Spleen (tissue), 11 donors: ENCODE measurements at regions not wholly inside any gene's neighbourhood (a gene's known extent, or its start where the extent isn't known, plus 50 kb on each side); places are given as distances from the start of the nearest gene placed in this dataset.

ENCODE experiments used
- DNase-seq: peaks from one replicate; pipeline ENCODE4 v3.0.0-alpha.2; 2020
- H3K27ac ChIP-seq, 8 donors: fragments of 200-600 bp; sonication (generic) in 7 of 8; 1 replicate in 4 of 8; 2 replicates in 4 of 8; pipeline versions ENCODE4 v1.5.0 to v1.8.0; 2016 to 2021; ENCODE audit warnings: inconsistent platforms in 4 of 8, mild to moderate bottlenecking in 4 of 8, moderate library complexity in 1 of 8
- H3K27me3 ChIP-seq, 7 donors: fragments of 200-600 bp; sonication (generic) in 6 of 7; replicated peaks in 1 of 7; 1 replicate in 4 of 7; 2 replicates in 3 of 7; pipeline versions ENCODE4 v1.5.0 to v1.8.0; 2016 to 2021; ENCODE audit warnings: inconsistent platforms in 3 of 7, mild to moderate bottlenecking in 1 of 7
- H3K36me3 ChIP-seq, 6 donors: fragments of 200-600 bp; sonication (generic) in 5 of 6; 1 replicate in 4 of 6; 2 replicates in 2 of 6; pipeline versions ENCODE4 v1.5.0 to v1.8.0; 2016 to 2021; ENCODE audit warnings: inconsistent platforms in 2 of 6
- H3K4me1 ChIP-seq, 6 donors: fragments of 200-600 bp; sonication (generic) in 5 of 6; 1 replicate in 3 of 6; 2 replicates in 3 of 6; pipeline versions ENCODE4 v1.5.0 to v1.8.0; 2016 to 2021; ENCODE audit warnings: inconsistent platforms in 3 of 6
- H3K4me3 ChIP-seq, 8 donors: fragments of 200-600 bp; sonication (generic) in 7 of 8; 1 replicate in 4 of 8; 2 replicates in 4 of 8; pipeline versions ENCODE4 v1.5.0 to v1.8.0; 2016 to 2021; ENCODE audit warnings: inconsistent platforms in 4 of 8, mild to moderate bottlenecking in 4 of 8, moderate library complexity in 2 of 8
- H3K9me3 ChIP-seq, 8 donors: fragments of 200-600 bp; sonication (generic) in 7 of 8; 1 replicate in 4 of 8; 2 replicates in 4 of 8; pipeline versions ENCODE4 v1.5.0 to v1.8.0; 2016 to 2021; ENCODE audit warnings: inconsistent platforms in 4 of 8
- CTCF ChIP-seq, 11 experiments: fragments of 200-600 bp in 7 of 11; fragments of 450-650 bp in 4 of 11; sonication (generic) in 4 of 11; IDR thresholded peaks in 8 of 11; conservative IDR thresholded peaks in 3 of 11; 1 replicate in 7 of 11; 2 replicates in 4 of 11; pipeline versions ENCODE4 v1.4.0 to v1.8.0; 2016 to 2021; ENCODE audit warnings: antibody characterized with exemption in 11 of 11, inconsistent platforms in 4 of 11, mild to moderate bottlenecking in 1 of 11
- POLR2A ChIP-seq, 3 donors: fragments of 450-650 bp; IDR thresholded peaks; one replicate each; pipeline ENCODE4 v1.5.1; 2017; ENCODE audit warnings: antibody characterized with exemption in 3 of 3, mild to moderate bottlenecking in 1 of 3
- POLR2AphosphoS5 ChIP-seq, 3 donors: sonication (generic); formaldehyde crosslinking; IDR thresholded peaks; one replicate each; pipeline ENCODE4 v1.5.1; 2017; ENCODE audit warnings: antibody characterized with exemption in 3 of 3
- WGBS, 5 donors: extraction: QIAGEN DNeasy Blood & Tissue Kit in 3 of 5; methylation state at CpG; one replicate each; pipeline versions ENCODE4 v1.1.5 to v1.1.7; 2013 to 2018; 5-methylcytosine and 5-hydroxymethylcytosine counted together
- intact Hi-C: fragments of 100-400 bp; cut with DNase I; formaldehyde crosslinking; loops from one replicate; pipeline ENCODE4 v1.15.0; 2023; ENCODE audit warnings: low total_unique reads
- donor health status: healthy with polysubstance abuse.
- donor health status: DM: no; HTN: no; CAD: no; lungs with moderate emphysema.
- donor health status: DM: no; HTN: no; CAD: no.
- donor health status: Bipolar disorder and iron deficiency.
- donor health status: healthy.
- donor health status: DM: no; HTN: no; CAD: no.
- donor health status: DM: yes; HTN: yes; CAD: no.

GRCh38 chr7:108839076-108839475, 269.4 kb downstream of the DNAJB9 start:
- 29 to 32% (median 30%) methylated on average over 3 of the region's 3 CpGs for WGBS, 5 donors
- intact Hi-C loops = no loop called here
- DNase-seq = no peak
- no peak overlapping the region for H3K4me3 ChIP-seq
- H3K27me3 ChIP-seq = no peaks in the 10 kb centered on the region
- no peak for TF ChIP-seq CTCF (IDR thresholded peaks at IDR 0.05 in 8 of 11, conservative IDR thresholded peaks at IDR 0.05 in 3 of 11)
- TF ChIP-seq POLR2A (IDR thresholded peaks at IDR 0.05) = no peak
- no peak for TF ChIP-seq POLR2AphosphoS5 (IDR thresholded peaks at IDR 0.05)
- no peaks in the 10 kb centered on the region for H3K4me1 ChIP-seq
- H3K27ac ChIP-seq = no peak overlapping the region
- H3K36me3 ChIP-seq = no peaks in the 10 kb centered on the region
- H3K9me3 ChIP-seq = peaks cover 0 to 11% (median 10%) of the 10 kb centered on the region in 8 donors

- H3K27me3 ChIP-seq = no peaks in the 10 kb centered on the region
- TF ChIP-seq CTCF (IDR thresholded peaks at IDR 0.05 in 8 of 11, conservative IDR thresholded peaks at IDR 0.05 in 3 of 11) = no peak
- no peak for TF ChIP-seq POLR2AphosphoS5 (IDR thresholded peaks at IDR 0.05)
- TF ChIP-seq POLR2A (IDR thresholded peaks at IDR 0.05) = no peak
- H3K4me1 ChIP-seq = no peaks in the 10 kb centered on the region
- no peaks in the 10 kb centered on the region for H3K9me3 ChIP-seq
- DNase-seq = no peak
- no peak overlapping the region for H3K4me3 ChIP-seq
- H3K36me3 ChIP-seq = no peaks in the 10 kb centered on the region
- intact Hi-C loops = no loop called here
- H3K27ac ChIP-seq = no peak overlapping the region
These were observed 276.3 kb downstream of the DNAJB9 start for GRCh38 chr7:108845951-108846350.

DNA sequence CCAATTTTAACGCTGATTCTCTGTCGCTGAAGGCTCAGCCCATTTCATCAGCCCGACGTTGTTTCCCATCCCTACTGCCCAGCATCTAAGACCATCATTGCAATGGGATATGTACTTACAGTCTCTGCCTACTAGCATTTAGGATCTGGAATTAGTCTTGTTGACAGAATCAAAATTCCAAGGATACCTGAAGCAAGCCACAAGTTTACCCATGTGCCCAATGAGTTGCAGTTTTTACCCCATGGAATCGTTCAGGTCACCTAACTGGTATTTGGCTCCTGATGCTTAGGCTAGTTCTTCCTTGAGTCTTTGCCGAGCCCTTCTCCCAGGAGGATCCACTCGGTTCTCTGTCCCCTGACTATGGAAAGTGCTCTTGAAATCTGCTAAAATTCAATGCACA, 276.8 kb downstream of the DNAJB9 start:
- no peak for DNase-seq
- Histone ChIP-seq H3K9me3 (no peaks in the 10 kb centered on the region), H3K4me3 (no peak overlapping the region), H3K36me3 (no peaks in the 10 kb centered on the region), H3K27ac (no peak overlapping the region), H3K27me3 (no peaks in the 10 kb centered on the region), H3K4me1 (no peaks in the 10 kb centered on the region)
- TF ChIP-seq POLR2AphosphoS5 (IDR thresholded peaks at IDR 0.05) = no peak
- no peak for TF ChIP-seq POLR2A (IDR thresholded peaks at IDR 0.05)
- TF ChIP-seq CTCF (IDR thresholded peaks at IDR 0.05 in 8 of 11, conservative IDR thresholded peaks at IDR 0.05 in 3 of 11) = no peak
- WGBS, 5 donors = 81 to 88% (median 84%) methylated on average over 7 of the region's 7 CpGs
- intact Hi-C loops = no loop called here

DNA sequence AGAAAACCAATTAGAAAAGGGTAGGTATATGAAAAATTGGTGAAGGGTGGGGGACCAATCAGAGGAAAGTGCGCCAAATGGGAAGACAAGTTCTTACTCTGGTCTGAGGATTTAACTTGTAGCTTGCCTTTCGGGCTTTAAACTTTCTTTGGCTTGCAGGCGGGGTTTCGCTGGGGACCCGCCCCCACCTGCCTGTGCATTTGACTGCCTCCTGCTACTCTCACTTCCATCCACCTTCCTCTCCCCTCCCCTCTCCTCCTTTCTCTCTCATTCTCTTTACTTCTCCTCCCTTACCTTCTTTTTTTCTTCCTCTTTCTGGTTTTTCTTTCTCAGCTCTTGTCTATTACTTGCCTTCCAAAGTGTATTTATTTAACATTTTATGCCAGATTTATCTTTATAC, 278.8 kb downstream of the DNAJB9 start:
- Histone ChIP-seq H3K27me3 (no peaks in the 10 kb centered on the region), H3K36me3 (no peaks in the 10 kb centered on the region), H3K9me3 (no peaks in the 10 kb centered on the region), H3K4me3 (no peak overlapping the region), H3K27ac (no peak overlapping the region), H3K4me1 (no peaks in the 10 kb centered on the region)
- intact Hi-C loops = no loop called here
- TF ChIP-seq CTCF (IDR thresholded peaks at IDR 0.05 in 8 of 11, conservative IDR thresholded peaks at IDR 0.05 in 3 of 11) = no peak
- TF ChIP-seq POLR2AphosphoS5 (IDR thresholded peaks at IDR 0.05) = no peak
- no peak for DNase-seq
- WGBS, 5 donors = 87 to 93% (median 92%) methylated on average over 5 of the region's 5 CpGs
